Epithelial cell of esophagus (primary cell): ENCODE measurements at regions not wholly inside any gene's neighbourhood (a gene's known extent, or its start where the extent isn't known, plus 50 kb on each side); places are given as distances from the start of the nearest gene placed in this dataset.

Source experiments
- DNase-seq: peaks from one replicate; pipeline ENCODE4 v3.0.0; 2010; ENCODE audit warnings: low read depth
- H3K4me3 ChIP-seq: 2 replicates; pipeline ENCODE4 v1.5.1; 2011; ENCODE audit warnings: mild to moderate bottlenecking, low read length, control low read depth
- TF ChIP-seq, protein P1 (sequence below): IDR thresholded peaks from 2 replicates; pipeline ENCODE4 v1.5.1; 2011; ENCODE audit warnings: low read depth, mild to moderate bottlenecking, low read length, control low read depth, inconsistent platforms; ENCODE audit not compliant: insufficient read depth; ENCODE audit errors: missing control alignments

DNA sequence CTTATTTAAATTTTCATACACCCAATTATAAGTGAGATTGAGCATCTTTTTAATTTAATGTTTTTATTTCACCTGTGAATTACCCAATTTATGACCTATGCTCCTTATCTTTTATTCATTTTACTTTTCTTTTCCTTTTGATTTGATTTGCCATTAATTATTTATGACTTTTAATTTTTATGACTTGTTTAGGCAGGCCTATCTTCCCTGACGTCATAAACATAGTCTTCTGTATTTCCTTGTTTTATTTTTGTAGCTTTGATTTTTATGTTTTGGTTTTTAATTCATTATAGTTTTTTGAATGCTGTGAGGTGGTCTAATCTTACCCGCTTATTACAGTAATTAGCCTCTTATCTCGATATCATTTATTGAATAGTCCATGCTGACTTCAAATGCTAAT lies 467.1 kb upstream of the FAR2 start:
- DNase-seq: no peak
- TF ChIP-seq, protein P1, sequence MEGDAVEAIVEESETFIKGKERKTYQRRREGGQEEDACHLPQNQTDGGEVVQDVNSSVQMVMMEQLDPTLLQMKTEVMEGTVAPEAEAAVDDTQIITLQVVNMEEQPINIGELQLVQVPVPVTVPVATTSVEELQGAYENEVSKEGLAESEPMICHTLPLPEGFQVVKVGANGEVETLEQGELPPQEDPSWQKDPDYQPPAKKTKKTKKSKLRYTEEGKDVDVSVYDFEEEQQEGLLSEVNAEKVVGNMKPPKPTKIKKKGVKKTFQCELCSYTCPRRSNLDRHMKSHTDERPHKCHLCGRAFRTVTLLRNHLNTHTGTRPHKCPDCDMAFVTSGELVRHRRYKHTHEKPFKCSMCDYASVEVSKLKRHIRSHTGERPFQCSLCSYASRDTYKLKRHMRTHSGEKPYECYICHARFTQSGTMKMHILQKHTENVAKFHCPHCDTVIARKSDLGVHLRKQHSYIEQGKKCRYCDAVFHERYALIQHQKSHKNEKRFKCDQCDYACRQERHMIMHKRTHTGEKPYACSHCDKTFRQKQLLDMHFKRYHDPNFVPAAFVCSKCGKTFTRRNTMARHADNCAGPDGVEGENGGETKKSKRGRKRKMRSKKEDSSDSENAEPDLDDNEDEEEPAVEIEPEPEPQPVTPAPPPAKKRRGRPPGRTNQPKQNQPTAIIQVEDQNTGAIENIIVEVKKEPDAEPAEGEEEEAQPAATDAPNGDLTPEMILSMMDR: no peak
- no peak overlapping the region for H3K4me3 ChIP-seq

- TF ChIP-seq, protein P1: no peak
- DNase-seq: no peak
- H3K4me3 ChIP-seq: no peak overlapping the region
Measured at GRCh38 chr12:28683366-28683765, 465.7 kb upstream of the FAR2 start.

GRCh38 chr12:28689398-28690175 lies 459.5 kb upstream of the FAR2 start:
- TF ChIP-seq, protein P1: no peak
- no peak overlapping the region for H3K4me3 ChIP-seq
- no peak for DNase-seq

DNA sequence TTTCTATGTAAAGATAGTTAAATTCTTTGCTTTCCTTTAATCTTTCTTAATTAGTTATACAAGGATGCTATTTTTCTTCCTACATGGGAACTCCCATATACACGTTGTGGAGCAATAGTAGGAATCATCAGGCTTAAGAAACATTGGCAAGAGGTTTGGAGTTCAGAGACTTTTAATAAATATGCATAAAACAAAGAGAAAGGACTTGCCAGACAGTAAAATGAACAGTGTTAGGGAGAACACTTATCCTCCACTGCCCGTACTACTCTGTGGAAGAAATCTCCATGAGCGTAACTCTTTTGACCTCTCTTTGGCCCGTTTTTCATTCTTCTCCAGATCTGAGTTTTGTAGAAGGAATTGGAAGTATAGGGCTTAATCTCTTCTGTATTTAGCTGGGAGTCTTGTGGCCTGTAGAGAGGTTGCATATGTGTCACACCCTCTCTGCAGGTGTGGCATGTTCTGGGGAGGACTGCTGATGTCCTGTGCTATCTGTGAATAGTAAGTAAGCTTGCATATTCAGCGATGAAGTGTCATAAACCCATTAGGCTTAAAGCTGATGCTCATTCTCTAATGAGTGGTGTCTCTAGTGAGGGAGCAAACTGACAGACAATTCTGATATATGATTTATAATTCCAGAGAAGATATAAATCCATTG lies 455.4 kb upstream of the FAR2 start:
- no peak overlapping the region for H3K4me3 ChIP-seq
- no peak for DNase-seq
- TF ChIP-seq, protein P1: no peak

GRCh38 chr12:28698553-28698952 lies 450.5 kb upstream of the FAR2 start:
- DNase-seq: no peak
- TF ChIP-seq, protein P1: no peak
- no peak overlapping the region for H3K4me3 ChIP-seq

GRCh38 chr12:28699029-28699428 lies 450.0 kb upstream of the FAR2 start:
- no peak overlapping the region for H3K4me3 ChIP-seq
- no peak for DNase-seq
- TF ChIP-seq, protein P1: no peak

- H3K4me3 ChIP-seq: no peak overlapping the region
- TF ChIP-seq, protein P1: no peak
- DNase-seq: no peak
Measured at GRCh38 chr12:28700161-28700560, 448.9 kb upstream of the FAR2 start.
